ENCODE measurements at regions not wholly inside any gene's neighbourhood (a gene's known extent, or its start where the extent isn't known, plus 50 kb on each side); places are given as distances from the start of the nearest gene placed in this dataset.

DNA sequence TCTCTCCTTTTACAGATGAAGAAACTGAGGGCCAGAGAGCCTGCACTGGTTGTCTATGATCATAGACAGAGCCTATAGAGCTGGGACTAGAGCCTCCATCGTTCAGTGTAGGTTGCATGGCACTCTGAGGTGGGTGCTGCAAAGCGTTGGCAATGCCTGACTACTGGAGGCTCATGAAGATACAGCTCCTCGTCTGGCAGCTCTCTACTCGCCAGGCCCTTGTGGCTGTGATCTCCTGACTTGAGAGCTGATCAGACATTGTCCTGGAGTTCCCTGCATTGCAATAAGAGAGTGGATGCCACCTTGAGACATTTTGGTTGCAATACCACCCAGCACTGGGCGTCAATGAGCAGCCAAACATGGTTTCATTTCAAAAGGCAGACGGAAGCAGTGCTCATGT is 270.1 kb upstream of the ARID1B start:
- no peak for DNase-seq
- in situ Hi-C loops (cut with MboI; ENCODE audit: low pct_unique_long_range_greater_than_20kb, low sequenced_read_pairs) = no loop called here

DNA sequence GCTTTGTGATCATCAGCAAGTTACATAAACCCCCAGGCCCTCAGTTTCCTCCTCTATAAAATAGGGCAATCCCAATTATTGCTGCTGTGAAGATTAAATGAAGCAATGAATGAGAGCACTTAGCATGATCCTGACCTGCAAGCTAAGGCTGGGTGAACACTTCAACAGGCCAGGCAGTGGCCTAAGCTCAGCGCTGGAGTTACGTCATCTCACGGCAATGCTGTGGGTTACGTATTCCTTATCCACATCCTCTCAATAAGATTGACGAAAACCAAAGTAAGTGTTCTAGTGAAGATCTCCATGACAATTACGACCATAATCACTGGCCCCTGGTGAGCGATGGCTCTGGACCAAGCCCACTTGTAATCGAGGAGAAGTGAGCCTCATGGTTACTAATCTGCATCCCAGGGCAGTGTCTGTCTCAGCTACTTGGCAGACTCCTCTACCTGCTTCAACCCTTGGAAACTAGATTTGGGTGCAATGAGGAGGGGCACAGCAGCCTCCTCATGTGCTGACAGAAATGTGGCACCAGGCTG is 274.1 kb upstream of the ARID1B start:
- DNase-seq = no peak
- in situ Hi-C loops (cut with MboI; ENCODE audit: low pct_unique_long_range_greater_than_20kb, low sequenced_read_pairs) = no loop called here

- in situ Hi-C loops (cut with MboI; ENCODE audit: low pct_unique_long_range_greater_than_20kb, low sequenced_read_pairs) = no loop called here
Observed at GRCh38 chr6:156497618-156498017, 279.6 kb upstream of the ARID1B start.

GRCh38 chr6:156487877-156488276 is 289.3 kb upstream of the ARID1B start:
- no peak for DNase-seq

More at GRCh38 chr6:156497618-156498017, 279.6 kb upstream of the ARID1B start:
- no peak for DNase-seq

GRCh38 chr6:156485150-156485549 is 292.0 kb upstream of the ARID1B start:
- peak; percentile 15 for DNase-seq
- in situ Hi-C loops (cut with MboI; ENCODE audit: low pct_unique_long_range_greater_than_20kb, low sequenced_read_pairs) = no loop called here

More at GRCh38 chr6:156487877-156488276, 289.3 kb upstream of the ARID1B start:
- in situ Hi-C loops (cut with MboI; ENCODE audit: low pct_unique_long_range_greater_than_20kb, low sequenced_read_pairs) = no loop called here

DNA sequence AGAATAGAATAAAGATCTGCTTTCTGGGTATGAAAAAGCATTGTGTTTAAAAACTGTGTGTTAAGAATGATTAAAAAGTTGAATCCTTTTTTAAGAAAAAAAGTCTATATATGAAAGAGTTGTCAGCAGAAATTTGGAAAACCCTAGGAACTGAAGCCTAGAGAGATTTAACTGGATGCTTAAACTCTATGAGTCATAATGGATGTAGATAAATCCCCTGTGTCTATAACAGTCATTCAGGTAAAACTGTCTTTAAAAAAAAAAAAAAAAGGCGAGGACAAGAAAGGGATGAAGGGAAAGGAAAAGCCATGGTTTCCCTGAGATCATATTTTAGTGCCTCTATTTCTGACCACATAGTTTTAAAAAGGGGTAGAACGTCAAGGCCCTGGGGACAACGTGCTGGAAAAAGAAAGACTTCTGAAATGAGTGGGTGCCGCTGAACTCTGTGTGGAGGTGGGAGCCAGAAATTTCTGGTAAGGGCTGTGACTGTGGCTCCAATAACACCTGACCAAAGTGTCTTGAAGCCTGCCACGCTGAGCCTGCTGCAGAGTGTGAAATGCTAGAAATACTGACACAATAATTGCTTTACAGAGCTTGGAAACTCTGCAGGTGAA is 302.6 kb upstream of the ARID1B start:
- DNase-seq = no peak
- in situ Hi-C loops (cut with MboI; ENCODE audit: low pct_unique_long_range_greater_than_20kb, low sequenced_read_pairs) = no loop called here

DNA sequence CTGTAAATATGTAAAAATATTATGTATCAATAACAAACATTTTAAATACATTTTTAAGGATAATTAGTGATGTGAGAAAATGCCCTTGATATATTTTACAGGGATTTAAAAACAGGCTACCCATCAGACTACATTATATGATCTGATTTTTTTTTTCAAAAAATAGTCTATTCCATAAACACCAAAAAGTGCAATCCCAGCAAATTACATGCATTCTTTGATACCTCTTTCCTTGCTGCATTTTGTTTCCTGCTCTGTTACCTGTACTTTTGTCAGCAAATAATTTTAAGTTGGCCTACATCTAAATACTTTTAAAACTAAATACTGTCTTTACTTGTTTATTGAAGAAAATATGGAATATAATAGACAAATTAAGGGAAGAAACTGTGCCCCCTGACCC is 306.2 kb upstream of the ARID1B start:
- in situ Hi-C loops (cut with MboI; ENCODE audit: low pct_unique_long_range_greater_than_20kb, low sequenced_read_pairs) = no loop called here

DNA sequence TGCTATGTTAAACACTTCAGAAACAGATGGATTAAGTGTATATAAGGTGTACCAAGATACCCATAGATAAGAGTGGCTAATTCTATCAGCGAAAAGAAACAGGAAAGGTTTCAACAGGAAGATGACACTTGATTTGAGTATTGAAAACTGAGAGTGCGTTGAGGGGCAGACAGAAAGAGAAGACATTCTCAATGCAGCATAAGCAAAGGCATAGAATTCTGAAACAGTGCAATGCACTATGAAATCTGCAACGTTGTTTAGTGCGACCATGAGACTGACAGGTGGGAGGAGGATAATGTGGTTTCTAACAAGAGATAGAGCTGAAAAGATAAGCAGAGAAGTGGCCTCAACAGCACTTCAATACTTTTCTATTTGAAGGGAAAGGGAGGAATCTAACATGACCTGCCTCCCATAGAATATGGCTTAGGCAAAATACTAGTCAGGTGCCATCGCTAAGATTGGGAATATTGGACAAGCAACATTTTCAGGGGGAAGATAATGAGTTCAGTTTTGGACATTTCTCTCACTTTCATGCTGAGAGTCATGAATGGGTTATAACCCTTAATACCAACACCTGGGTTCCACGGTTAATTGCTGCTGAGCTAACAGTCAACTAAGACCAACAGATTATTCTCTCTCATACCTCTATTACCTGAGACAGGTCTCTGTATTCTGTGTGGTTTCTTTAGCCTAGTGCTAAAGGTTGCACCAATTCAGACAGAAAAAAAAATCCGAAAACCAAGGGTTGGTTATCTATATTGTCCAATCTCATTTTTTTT is 312.9 kb upstream of the ARID1B start:
- in situ Hi-C loops (cut with MboI; ENCODE audit: low pct_unique_long_range_greater_than_20kb, low sequenced_read_pairs) = no loop called here

More for the DNA sequence above, 306.2 kb upstream of the ARID1B start:
- DNase-seq = no peak

GRCh38 chr6:156461647-156462046 is 315.5 kb upstream of the ARID1B start:
- in situ Hi-C loops (cut with MboI; ENCODE audit: low pct_unique_long_range_greater_than_20kb, low sequenced_read_pairs) = no loop called here

More for the DNA sequence above, 312.9 kb upstream of the ARID1B start:
- no peak for DNase-seq

GRCh38 chr6:156457601-156458000 is 319.6 kb upstream of the ARID1B start:
- in situ Hi-C loops (cut with MboI; ENCODE audit: low pct_unique_long_range_greater_than_20kb, low sequenced_read_pairs) = no loop called here
- no peak for DNase-seq

More at GRCh38 chr6:156461647-156462046, 315.5 kb upstream of the ARID1B start:
- no peak for DNase-seq

DNA sequence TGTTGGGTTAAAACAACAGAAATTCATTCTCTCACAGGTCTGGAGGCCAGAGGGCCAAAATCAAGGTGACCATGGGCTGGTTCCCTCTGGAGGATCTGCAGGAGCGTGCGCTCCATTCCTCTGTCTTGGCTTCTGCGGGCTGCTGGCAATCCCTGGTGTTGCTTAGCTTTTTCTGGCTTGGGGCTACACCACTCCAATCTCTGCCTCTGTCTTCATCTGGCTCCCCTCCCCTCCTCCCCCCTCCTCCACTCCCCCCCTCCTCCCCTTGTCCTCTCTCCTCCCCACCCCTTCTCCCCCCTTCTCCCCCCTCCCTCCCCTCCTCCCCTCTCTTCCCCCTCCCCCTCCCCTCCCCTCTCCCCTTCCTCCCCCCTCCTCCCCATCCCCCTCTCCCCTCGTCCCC is 321.3 kb upstream of the ARID1B start:
- no peak for DNase-seq
- in situ Hi-C loops (cut with MboI; ENCODE audit: low pct_unique_long_range_greater_than_20kb, low sequenced_read_pairs) = no loop called here

- in situ Hi-C loops (cut with MboI; ENCODE audit: low pct_unique_long_range_greater_than_20kb, low sequenced_read_pairs) = no loop called here
- no peak for DNase-seq
Observed at GRCh38 chr6:156454867-156455266, 322.3 kb upstream of the ARID1B start.

DNA sequence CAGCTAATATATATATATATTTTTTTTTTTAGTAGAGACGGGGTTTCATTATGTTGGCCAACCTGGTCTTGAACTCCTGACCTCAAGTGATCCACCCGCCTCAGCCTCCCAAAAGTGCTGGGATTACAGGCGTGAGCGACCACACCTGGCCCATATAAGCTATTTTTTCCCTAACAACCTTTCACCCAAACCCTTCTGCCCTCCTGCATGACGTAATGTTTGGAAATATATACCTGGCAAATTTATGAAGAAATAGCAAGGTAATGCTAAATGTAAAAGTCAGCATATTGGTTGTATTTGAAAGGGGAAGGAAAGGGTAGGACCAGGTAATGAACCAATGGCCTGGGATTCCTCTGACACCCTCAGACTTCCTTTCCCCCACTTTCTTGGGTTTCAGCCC is 325.5 kb upstream of the ARID1B start:
- in situ Hi-C loops (cut with MboI; ENCODE audit: low pct_unique_long_range_greater_than_20kb, low sequenced_read_pairs) = no loop called here
- DNase-seq = no peak

DNA sequence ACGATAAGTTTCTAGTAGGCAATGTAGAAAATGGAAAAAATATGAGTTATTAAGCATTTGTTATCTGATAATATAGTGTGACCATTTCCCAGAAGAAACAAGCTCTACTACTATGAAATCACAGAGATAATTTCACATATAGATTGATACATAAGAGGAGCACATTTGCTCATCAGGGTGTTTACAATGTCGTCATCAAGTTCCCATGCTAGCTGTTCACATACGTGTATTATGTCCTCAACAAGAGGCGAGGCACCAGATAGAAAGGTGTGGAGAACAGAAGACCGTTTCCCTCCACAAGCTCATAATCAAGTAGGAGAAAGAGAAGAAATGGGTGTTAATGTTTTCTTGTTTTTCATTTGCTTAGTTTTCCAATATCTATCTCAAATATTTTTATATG is 326.1 kb upstream of the ARID1B start:
- no peak for DNase-seq
- in situ Hi-C loops (cut with MboI; ENCODE audit: low pct_unique_long_range_greater_than_20kb, low sequenced_read_pairs) = no loop called here

DNA sequence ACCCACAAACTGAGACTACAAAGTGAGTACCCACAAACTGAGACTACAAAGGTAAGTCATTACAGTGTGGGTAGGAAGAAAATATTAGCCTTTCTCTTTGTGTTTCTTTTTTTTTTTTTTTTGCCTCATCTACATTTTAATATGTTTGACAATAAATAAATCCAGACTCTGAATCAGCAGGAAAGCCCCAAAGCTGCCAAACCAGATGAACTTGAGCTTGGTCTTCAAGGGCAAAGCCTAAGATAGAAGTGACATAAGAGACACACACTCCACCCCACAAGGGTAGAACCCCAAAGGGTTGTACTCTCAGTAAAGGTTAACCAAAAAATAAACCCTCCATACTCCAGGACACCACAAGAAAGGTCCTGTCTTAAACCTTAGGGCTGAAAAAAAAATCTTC is 326.8 kb upstream of the ARID1B start:
- in situ Hi-C loops (cut with MboI; ENCODE audit: low pct_unique_long_range_greater_than_20kb, low sequenced_read_pairs) = no loop called here
- no peak for DNase-seq

- no peak for DNase-seq
- in situ Hi-C loops (cut with MboI; ENCODE audit: low pct_unique_long_range_greater_than_20kb, low sequenced_read_pairs) = no loop called here
Observed at GRCh38 chr6:156449569-156449968, 327.6 kb upstream of the ARID1B start.

- DNase-seq = no peak
- in situ Hi-C loops (cut with MboI; ENCODE audit: low pct_unique_long_range_greater_than_20kb, low sequenced_read_pairs) = no loop called here
Observed at GRCh38 chr6:156449128-156449527, 328.1 kb upstream of the ARID1B start.

DNA sequence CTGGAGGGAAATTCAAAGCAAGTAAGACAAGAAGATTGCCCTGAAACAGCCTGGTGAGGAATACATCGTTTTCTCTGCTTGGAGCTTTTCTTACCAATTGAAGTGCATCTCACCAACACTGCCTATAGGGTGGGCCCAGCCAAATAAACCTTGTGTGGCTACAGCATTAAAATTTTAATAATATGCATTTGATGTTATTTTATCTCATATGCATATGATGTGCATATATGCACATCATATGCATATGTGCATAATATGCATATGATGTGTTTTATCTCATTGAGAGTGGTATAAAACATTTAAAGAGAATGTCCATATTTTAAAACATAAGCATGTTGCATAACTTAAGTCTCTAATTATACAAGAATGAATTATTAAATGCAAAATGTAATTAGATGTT is 328.6 kb upstream of the ARID1B start:
- in situ Hi-C loops (cut with MboI; ENCODE audit: low pct_unique_long_range_greater_than_20kb, low sequenced_read_pairs) = no loop called here
- no peak for DNase-seq

- in situ Hi-C loops (cut with MboI; ENCODE audit: low pct_unique_long_range_greater_than_20kb, low sequenced_read_pairs) = no loop called here
- DNase-seq = no peak
Observed at GRCh38 chr6:156440688-156441087, 336.5 kb upstream of the ARID1B start.

DNA sequence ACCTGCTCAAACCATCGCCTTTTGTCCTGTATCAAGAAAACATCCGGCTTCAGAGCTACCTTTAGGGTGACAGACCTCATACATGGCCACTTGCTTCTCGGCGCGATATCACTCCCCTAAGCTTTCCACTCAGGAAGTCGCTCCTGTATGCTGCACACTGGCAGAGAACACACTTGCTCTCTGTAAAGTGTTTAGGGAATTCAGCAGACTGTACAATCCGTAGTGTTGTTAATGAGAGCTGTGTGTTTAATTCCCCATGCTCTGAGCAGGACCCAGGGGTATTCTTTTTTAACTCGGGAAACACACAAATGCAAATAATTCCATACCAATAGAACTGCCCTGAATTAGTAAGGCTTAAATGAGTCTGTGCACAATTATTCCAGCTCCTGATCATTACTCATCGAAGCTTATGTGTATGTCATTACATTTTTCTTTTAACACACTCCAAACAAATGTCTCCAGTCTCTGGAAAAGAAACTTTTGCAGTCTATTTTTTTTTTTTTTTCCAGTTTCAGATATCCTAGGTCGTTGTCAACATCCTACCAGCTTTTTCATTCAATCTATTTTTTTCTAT is 338.7 kb upstream of the ARID1B start:
- in situ Hi-C loops (cut with MboI; ENCODE audit: low pct_unique_long_range_greater_than_20kb, low sequenced_read_pairs) = no loop called here
- DNase-seq = no peak

All from KBM-7 (cell line).